OCI-LY1 (cell line): ENCODE measurements at regions not wholly inside any gene's neighbourhood (a gene's known extent, or its start where the extent isn't known, plus 50 kb on each side); places are given as distances from the start of the nearest gene placed in this dataset.

Source experiments
- H2AFZ ChIP-seq: fragments of 200-600 bp; sonication (generic), shearing (Covaris generic); 2 replicates; pipeline ENCODE4 v1.6.0; 2014; ENCODE audit warnings: antibody characterized with exemption, mild to moderate bottlenecking, low read length
- H3F3A ChIP-seq: fragments of 200-600 bp; sonication (generic), shearing (Covaris generic); 2 replicates; pipeline ENCODE4 v1.6.0; 2014; ENCODE audit warnings: mild to moderate bottlenecking, antibody characterized with exemption, low read length, moderate library complexity; ENCODE audit not compliant: insufficient read depth
- H3K27ac ChIP-seq: fragments of 200-600 bp; sonication (generic); 2 replicates; pipeline ENCODE4 v1.5.1; 2014; ENCODE audit warnings: low read length, mixed run types, mild to moderate bottlenecking, low read depth; ENCODE audit not compliant: poor library complexity, severe bottlenecking
- H3K27me3 ChIP-seq: fragments of 200-600 bp; sonication (generic); 2 replicates; pipeline ENCODE4 v1.6.0; 2014; ENCODE audit warnings: antibody characterized with exemption, mild to moderate bottlenecking, low read length, moderate library complexity; ENCODE audit not compliant: insufficient read depth
- H3K36me3 ChIP-seq: fragments of 200-600 bp; sonication (generic); 2 replicates; pipeline ENCODE4 v1.6.1; 2014; ENCODE audit warnings: mild to moderate bottlenecking, antibody characterized with exemption, low read length, moderate library complexity, mixed read lengths; ENCODE audit not compliant: insufficient read depth
- H3K4me1 ChIP-seq: fragments of 200-600 bp; sonication (generic); 2 replicates; pipeline ENCODE4 v1.5.1; 2014; ENCODE audit warnings: mild to moderate bottlenecking, low read length, moderate library complexity; ENCODE audit not compliant: insufficient read depth, severe bottlenecking
- H3K4me2 ChIP-seq: fragments of 200-600 bp; sonication (generic), shearing (Covaris generic); 2 replicates; pipeline ENCODE4 v1.6.1; 2014; ENCODE audit warnings: low read length
- H3K4me3 ChIP-seq: fragments of 200-600 bp; sonication (generic); 2 replicates; pipeline ENCODE4 v1.5.1; 2014; ENCODE audit warnings: low read length, low read depth, mild to moderate bottlenecking, mixed read lengths; ENCODE audit not compliant: poor library complexity, severe bottlenecking
- H3K79me2 ChIP-seq: fragments of 200-600 bp; shearing (Covaris generic); 2 replicates; pipeline ENCODE4 v1.6.1; 2016; ENCODE audit warnings: mixed run types, low read length, mixed read lengths; ENCODE audit not compliant: insufficient read depth
- H3K9ac ChIP-seq: fragments of 200-600 bp; sonication (generic), shearing (Covaris generic); 2 replicates; pipeline ENCODE4 v1.6.1; 2014; ENCODE audit warnings: mild to moderate bottlenecking, low read length, mixed read lengths
- H3K9me2 ChIP-seq: fragments of 200-600 bp; sonication (generic), shearing (Covaris generic); 2 replicates; pipeline ENCODE4 v1.6.1; 2014; ENCODE audit warnings: low read depth, mild to moderate bottlenecking, low read length, mixed read lengths
- H3K9me3 ChIP-seq: fragments of 200-600 bp; shearing (Covaris generic); 2 replicates; pipeline ENCODE4 v1.6.1; 2014; ENCODE audit warnings: low read length, mixed read lengths
- H4K20me1 ChIP-seq: fragments of 200-600 bp; sonication (generic), shearing (Covaris generic); 2 replicates; pipeline ENCODE4 v1.6.0; 2016; ENCODE audit warnings: mild to moderate bottlenecking, low read length; ENCODE audit not compliant: insufficient read depth
- EZH2 ChIP-seq: fragments of 200-600 bp; sonication (generic), shearing (Covaris generic); IDR thresholded peaks from 2 replicates; pipeline ENCODE4 v1.8.0; 2017; ENCODE audit warnings: borderline replicate concordance, mixed run types, mild to moderate bottlenecking, antibody characterized with exemption, low read length, moderate library complexity, mixed read lengths
- TF ChIP-seq, protein P1 (sequence below): fragments of 200-600 bp; sonication (generic), shearing (Covaris generic); IDR thresholded peaks from 2 replicates; pipeline ENCODE4 v1.5.1; 2017; ENCODE audit warnings: mild to moderate bottlenecking, antibody characterized with exemption, low read length, moderate library complexity, mixed read lengths

GRCh38 chr16:51420247-51420646 lies 269.2 kb upstream of the SALL1 start:
- no peaks in the 10 kb centered on the region for H3K9me2 ChIP-seq
- H3K4me3 ChIP-seq = no peak overlapping the region
- H3K9me3 ChIP-seq = no peaks in the 10 kb centered on the region
- H2AFZ ChIP-seq = no peak overlapping the region
- no peak overlapping the region for H3K9ac ChIP-seq
- no peaks in the 10 kb centered on the region for H3K79me2 ChIP-seq
- H3K36me3 ChIP-seq = no peaks in the 10 kb centered on the region
- H3F3A ChIP-seq = no peaks in the 10 kb centered on the region
- no peaks in the 10 kb centered on the region for H3K4me1 ChIP-seq
- H3K27me3 ChIP-seq = no peaks in the 10 kb centered on the region
- TF ChIP-seq, protein P1, sequence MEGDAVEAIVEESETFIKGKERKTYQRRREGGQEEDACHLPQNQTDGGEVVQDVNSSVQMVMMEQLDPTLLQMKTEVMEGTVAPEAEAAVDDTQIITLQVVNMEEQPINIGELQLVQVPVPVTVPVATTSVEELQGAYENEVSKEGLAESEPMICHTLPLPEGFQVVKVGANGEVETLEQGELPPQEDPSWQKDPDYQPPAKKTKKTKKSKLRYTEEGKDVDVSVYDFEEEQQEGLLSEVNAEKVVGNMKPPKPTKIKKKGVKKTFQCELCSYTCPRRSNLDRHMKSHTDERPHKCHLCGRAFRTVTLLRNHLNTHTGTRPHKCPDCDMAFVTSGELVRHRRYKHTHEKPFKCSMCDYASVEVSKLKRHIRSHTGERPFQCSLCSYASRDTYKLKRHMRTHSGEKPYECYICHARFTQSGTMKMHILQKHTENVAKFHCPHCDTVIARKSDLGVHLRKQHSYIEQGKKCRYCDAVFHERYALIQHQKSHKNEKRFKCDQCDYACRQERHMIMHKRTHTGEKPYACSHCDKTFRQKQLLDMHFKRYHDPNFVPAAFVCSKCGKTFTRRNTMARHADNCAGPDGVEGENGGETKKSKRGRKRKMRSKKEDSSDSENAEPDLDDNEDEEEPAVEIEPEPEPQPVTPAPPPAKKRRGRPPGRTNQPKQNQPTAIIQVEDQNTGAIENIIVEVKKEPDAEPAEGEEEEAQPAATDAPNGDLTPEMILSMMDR = no peak
- no peak for TF ChIP-seq EZH2
- H4K20me1 ChIP-seq = no peaks in the 10 kb centered on the region
- H3K27ac ChIP-seq = no peak overlapping the region
- H3K4me2 ChIP-seq = no peak overlapping the region

DNA sequence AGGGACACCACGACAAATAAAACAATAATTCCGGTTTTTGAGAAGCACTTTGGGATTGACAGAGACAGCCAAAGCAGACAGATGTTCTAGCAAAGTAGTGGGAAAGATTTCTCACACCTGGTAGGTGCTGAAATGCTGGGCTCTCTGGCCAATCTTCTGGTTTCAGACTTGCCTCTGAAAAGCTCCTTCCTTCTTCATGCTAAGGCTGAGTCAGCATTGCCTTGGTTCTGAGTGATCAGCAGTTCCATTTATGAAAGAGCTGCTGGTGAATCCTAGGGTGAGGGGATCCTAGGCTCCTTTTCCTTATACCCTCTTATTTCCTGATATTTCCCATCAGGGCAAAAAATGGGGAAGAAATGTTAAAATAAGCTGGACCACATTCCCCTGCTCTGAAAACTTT lies 268.7 kb upstream of the SALL1 start:
- no peaks in the 10 kb centered on the region for H3K9me2 ChIP-seq
- no peak overlapping the region for H3K4me2 ChIP-seq
- H3K9me3 ChIP-seq = no peaks in the 10 kb centered on the region
- TF ChIP-seq, protein P1 = no peak
- TF ChIP-seq EZH2 = no peak
- H3K36me3 ChIP-seq = no peaks in the 10 kb centered on the region
- no peaks in the 10 kb centered on the region for H3F3A ChIP-seq
- H3K27me3 ChIP-seq = no peaks in the 10 kb centered on the region
- no peaks in the 10 kb centered on the region for H3K4me1 ChIP-seq
- H3K9ac ChIP-seq = no peak overlapping the region
- no peak overlapping the region for H3K4me3 ChIP-seq
- no peak overlapping the region for H3K27ac ChIP-seq
- H2AFZ ChIP-seq = no peak overlapping the region
- H3K79me2 ChIP-seq = no peaks in the 10 kb centered on the region
- no peaks in the 10 kb centered on the region for H4K20me1 ChIP-seq

DNA sequence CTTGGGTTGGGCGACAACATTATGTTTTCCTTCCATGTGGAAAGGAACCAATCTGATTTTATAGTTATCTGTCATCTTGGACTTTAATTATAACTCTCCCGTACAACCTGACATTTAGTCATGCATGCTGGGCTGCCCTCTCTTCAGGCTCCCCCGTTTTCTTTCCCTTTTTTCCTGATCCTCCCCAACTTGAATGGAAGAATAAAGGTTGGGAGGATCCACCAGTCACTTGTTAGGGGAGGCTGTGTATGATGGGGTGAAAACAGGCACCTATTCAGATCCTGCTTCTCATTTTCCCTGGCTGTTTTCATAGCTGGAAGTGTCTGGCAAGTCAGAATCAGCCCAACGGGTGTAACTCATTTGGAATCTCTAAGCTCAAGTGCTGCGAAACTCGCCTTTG lies 267.2 kb upstream of the SALL1 start:
- H3K9me2 ChIP-seq = no peaks in the 10 kb centered on the region
- no peaks in the 10 kb centered on the region for H3K79me2 ChIP-seq
- no peaks in the 10 kb centered on the region for H3K27me3 ChIP-seq
- no peaks in the 10 kb centered on the region for H4K20me1 ChIP-seq
- no peak overlapping the region for H3K27ac ChIP-seq
- H2AFZ ChIP-seq = no peak overlapping the region
- no peak overlapping the region for H3K9ac ChIP-seq
- no peak overlapping the region for H3K4me2 ChIP-seq
- H3F3A ChIP-seq = no peaks in the 10 kb centered on the region
- no peaks in the 10 kb centered on the region for H3K9me3 ChIP-seq
- no peak overlapping the region for H3K4me3 ChIP-seq
- no peaks in the 10 kb centered on the region for H3K4me1 ChIP-seq
- H3K36me3 ChIP-seq = no peaks in the 10 kb centered on the region
- TF ChIP-seq EZH2 = no peak
- TF ChIP-seq, protein P1 = no peak
